ENCODE measurements at regions not wholly inside any gene's neighbourhood (a gene's known extent, or its start where the extent isn't known, plus 50 kb on each side); places are given as distances from the start of the nearest gene placed in this dataset.

GRCh38 chr12:126830778-126831680 is 1435.9 kb upstream of the TMEM132C start:
- DNase-seq (ENCODE audit: low read depth in 2 of 2), result no peak

GRCh38 chr12:126837697-126838096 is 1429.3 kb upstream of the TMEM132C start:
- no peak for DNase-seq (ENCODE audit: low read depth in 2 of 2)

GRCh38 chr12:126843915-126844669 is 1422.9 kb upstream of the TMEM132C start:
- DNase-seq (ENCODE audit: low read depth in 2 of 2), result no peak

- no peak for DNase-seq (ENCODE audit: low read depth in 2 of 2)
Measured at GRCh38 chr12:126847005-126847629, 1419.9 kb upstream of the TMEM132C start.

- DNase-seq (ENCODE audit: low read depth in 2 of 2), result no peak
Measured at GRCh38 chr12:126855768-126856167, 1411.2 kb upstream of the TMEM132C start.

- no peak for DNase-seq (ENCODE audit: low read depth in 2 of 2)
Measured at GRCh38 chr12:126856958-126857357, 1410.0 kb upstream of the TMEM132C start.

GRCh38 chr12:126858560-126858959 is 1408.4 kb upstream of the TMEM132C start:
- no peak for DNase-seq (ENCODE audit: low read depth in 2 of 2)

GRCh38 chr12:126860210-126860609 is 1406.8 kb upstream of the TMEM132C start:
- DNase-seq (ENCODE audit: low read depth in 2 of 2), result no peak

- DNase-seq (ENCODE audit: low read depth in 2 of 2), result no peak
Measured at GRCh38 chr12:126862500-126862899, 1404.5 kb upstream of the TMEM132C start.

GRCh38 chr12:126869644-126870043 is 1397.3 kb upstream of the TMEM132C start:
- DNase-seq (ENCODE audit: low read depth in 2 of 2), result no peak

GRCh38 chr12:126873701-126874100 is 1393.3 kb upstream of the TMEM132C start:
- DNase-seq (ENCODE audit: low read depth in 2 of 2), result no peak

- DNase-seq (ENCODE audit: low read depth in 2 of 2), result peak; percentile 47 to 61
Measured at GRCh38 chr12:126874427-126875026, 1392.4 kb upstream of the TMEM132C start.

GRCh38 chr12:126879842-126880241 is 1387.1 kb upstream of the TMEM132C start:
- DNase-seq (ENCODE audit: low read depth in 2 of 2), result no peak

- no peak for DNase-seq (ENCODE audit: low read depth in 2 of 2)
Measured at GRCh38 chr12:126883697-126884096, 1383.3 kb upstream of the TMEM132C start.

GRCh38 chr12:126889501-126889900 is 1377.5 kb upstream of the TMEM132C start:
- DNase-seq (ENCODE audit: low read depth in 2 of 2), result no peak

GRCh38 chr12:126890097-126890496 is 1376.9 kb upstream of the TMEM132C start:
- DNase-seq (ENCODE audit: low read depth in 2 of 2), result no peak

- DNase-seq (ENCODE audit: low read depth in 2 of 2), result no peak
Measured at GRCh38 chr12:126891789-126892188, 1375.2 kb upstream of the TMEM132C start.

- DNase-seq (ENCODE audit: low read depth in 2 of 2), result no peak
Measured at GRCh38 chr12:126895951-126896913, 1370.7 kb upstream of the TMEM132C start.

- DNase-seq (ENCODE audit: low read depth in 2 of 2), result no peak
Measured at GRCh38 chr12:126897102-126897501, 1369.9 kb upstream of the TMEM132C start.

- DNase-seq (ENCODE audit: low read depth in 2 of 2), result no peak
Measured at GRCh38 chr12:126897778-126898177, 1369.2 kb upstream of the TMEM132C start.

- no peak for DNase-seq (ENCODE audit: low read depth in 2 of 2)
Measured at GRCh38 chr12:126898562-126898961, 1368.4 kb upstream of the TMEM132C start.

Data from activated CD4-positive, alpha-beta T cell treated with anti-CD3 and anti-CD28 coated beads for 24 hours (primary cell).